ENCODE measurements at regions not wholly inside any gene's neighbourhood (a gene's known extent, or its start where the extent isn't known, plus 50 kb on each side); places are given as distances from the start of the nearest gene placed in this dataset.
"Not testable (repeated sequence)": the region's sequence is repeated elsewhere in the genome, so short reads cannot be mapped to it uniquely, and the experiment has no call there.

DNA sequence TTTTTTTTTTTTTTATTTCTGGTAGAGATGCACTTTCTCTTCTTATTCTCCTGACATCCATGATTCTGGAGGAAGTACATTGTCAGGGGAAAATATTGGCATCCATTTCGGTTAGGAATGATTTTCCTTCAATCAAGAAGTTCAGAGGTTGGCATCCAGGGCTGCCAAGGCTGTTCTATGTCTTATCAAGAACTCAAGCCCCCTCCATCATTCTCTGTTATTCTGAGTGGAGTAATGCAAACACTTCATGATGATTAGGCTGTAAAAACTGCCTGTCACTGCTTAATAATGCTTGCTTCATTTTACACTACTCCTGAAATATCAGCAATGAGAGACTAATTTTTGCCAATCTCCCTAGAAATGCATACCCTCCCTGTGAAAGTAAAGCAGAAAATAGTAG, 417.1 kb upstream of the NFIA start:
- DNase-seq (ENCODE audit: low spot score): no peak

DNA sequence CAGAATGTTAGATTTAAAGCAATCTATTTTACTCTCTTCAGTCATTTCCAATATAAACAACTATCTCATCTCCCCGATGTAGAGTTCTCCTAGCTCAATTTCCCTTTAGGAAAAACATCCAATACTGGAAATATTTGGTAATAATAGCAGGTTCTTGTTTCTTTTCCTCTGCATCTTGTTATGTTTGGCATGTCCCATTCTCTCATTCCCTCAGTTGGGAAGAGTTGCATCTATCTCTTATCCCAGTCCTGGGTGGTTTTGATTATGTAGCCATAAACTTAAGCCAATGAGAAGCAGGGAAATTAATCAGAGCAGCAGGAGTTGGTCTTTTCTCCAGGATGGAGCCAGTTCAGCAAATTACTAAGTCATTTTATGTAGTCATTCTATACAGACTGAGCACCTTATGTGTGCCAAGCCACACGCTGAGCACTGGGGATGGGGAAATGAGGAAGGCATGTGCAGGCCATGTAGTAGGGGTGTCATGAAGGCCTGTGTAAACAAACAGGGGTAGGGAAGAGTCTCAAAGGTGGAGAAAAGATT, 418.2 kb upstream of the NFIA start:
- DNase-seq (ENCODE audit: low spot score): no peak

DNA sequence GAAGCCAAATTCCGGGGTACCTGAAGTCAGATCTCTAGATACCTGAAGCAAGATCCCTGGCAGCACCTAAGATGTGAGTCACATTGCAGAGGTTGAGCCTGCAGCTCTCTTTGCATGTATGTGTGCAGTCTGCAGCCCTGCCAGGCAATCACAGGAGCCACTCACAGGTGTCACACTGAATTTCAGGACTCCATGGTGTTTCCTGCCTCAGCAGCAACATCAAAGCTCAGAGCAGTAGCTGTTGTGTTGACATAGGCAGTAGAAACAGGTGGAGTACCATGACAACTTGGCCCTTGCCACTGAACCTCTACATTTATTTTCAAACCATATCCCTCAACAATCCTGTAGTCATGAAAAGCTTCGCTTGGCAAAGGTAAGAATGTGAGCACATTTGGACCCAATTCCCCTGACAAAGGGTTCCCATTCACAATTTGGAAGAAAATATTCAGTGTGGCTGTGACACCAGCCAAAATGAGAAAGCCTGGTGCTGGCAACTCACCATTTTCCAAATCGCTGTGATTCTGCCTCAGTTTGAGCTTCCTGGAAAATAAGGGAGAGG, 419.8 kb upstream of the NFIA start:
- no peak for DNase-seq (ENCODE audit: low spot score)

DNA sequence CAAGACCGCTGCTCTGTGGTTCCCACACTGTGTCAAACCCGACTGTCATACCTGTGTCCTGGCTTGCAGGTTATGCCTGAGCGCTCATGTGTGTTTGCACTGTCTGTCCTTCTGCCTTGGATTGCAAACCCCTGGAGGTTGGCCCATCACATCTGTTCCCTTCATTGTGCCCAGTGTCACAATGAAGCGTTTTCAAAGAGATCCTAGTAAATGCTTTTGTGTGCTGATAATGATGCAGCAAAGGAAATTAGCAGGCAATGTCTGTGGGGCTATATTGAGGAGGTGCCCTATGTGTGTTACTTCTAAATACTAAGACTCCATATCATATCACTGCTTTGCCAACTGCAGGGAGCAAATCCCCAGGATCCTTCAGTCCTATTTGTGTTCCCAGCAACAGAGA, 424.4 kb upstream of the NFIA start:
- no peak for DNase-seq (ENCODE audit: low spot score)

DNA sequence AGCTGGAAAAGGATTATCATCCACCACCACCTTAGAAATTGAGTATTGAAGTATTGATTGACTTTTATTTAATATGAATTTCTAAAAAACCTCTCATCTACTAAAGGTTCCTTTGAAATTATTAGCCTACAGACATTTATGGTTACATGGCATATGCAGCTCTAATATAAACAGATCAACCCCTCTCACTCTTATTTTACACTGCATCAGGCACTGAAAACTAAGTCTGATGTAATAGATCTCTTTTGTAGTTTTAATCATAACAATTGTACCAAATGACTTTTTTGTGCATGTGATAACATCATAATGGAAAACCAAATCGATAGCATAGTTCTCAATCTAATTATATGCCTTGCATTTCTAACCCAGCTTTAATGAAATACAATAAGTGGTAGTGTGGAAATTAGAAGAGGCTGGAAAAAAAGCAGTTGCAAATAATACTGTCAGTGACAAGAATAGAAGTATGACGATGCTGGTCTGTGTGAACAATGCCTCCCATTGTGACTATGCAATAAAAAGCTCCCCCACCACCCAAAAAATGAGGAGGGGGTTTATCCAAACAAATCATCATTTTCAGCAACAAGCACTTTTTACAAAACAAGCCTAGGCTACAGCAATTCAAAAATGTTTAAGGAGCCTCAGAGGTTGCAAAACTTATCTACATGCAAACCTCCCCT, 426.5 kb upstream of the NFIA start:
- no peak for DNase-seq (ENCODE audit: low spot score)

DNA sequence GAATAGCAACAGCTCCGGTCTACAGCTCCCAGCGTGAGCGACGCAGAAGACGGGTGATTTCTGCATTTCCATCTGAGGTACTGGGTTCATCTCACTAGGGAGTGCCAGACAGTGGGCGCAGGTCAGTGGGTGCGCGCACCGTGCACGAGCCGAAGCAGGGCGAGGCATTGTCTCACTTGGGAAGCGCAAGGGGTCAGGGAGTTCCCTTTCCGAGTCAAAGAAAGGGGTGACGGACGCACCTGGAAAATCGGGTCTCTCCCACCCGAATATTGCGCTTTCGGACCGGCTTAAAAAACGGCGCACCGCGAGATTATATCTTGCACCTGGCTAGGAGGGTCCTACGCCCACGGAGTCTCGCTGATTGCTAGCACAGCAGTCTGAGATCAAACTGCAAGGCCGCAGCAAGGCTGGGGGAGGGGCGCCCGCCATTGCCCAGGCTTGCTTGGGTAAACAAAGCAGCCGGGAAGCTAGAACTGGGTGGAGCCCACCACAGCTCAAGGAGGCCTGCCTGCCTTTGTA, 442.3 kb upstream of the NFIA start:
- not testable (repeated sequence) for DNase-seq (ENCODE audit: low spot score)

DNA sequence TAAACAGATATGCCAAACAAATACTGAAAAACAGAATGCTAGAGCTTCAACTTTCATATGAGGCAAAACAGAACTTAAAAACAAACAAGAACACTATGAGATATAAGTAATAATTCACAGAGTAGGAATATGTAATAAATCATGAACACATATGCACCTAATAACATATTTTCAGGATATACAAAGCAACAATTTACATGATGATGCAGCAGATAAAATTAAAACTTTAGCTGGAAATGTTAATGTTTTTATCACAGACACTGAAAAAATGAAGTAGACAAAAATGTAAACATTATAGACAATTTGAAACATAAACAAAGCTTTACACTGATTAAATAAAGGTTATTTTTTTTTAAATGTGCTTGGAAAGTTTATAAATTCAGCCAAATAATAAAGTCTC, 443.1 kb upstream of the NFIA start:
- no peak for DNase-seq (ENCODE audit: low spot score)

DNA sequence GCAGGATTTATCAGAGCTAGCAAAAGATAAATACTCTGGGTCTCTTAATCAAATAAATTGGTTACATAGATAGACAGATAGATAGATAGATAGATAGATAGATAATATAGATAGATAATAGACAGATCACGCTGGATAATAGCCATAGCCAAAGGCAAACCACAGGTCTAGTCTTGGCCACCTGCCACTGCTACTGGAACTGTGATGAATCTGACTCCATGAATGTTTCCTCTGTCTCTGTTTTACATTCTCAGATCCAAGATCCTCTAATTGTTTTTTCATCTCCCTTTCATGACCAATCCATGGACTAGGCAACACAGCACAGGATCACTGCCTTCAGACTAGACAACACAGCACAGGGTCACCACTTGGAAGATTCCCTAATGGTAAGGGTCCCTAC, 444.7 kb upstream of the NFIA start:
- DNase-seq (ENCODE audit: low spot score): no peak

DNA sequence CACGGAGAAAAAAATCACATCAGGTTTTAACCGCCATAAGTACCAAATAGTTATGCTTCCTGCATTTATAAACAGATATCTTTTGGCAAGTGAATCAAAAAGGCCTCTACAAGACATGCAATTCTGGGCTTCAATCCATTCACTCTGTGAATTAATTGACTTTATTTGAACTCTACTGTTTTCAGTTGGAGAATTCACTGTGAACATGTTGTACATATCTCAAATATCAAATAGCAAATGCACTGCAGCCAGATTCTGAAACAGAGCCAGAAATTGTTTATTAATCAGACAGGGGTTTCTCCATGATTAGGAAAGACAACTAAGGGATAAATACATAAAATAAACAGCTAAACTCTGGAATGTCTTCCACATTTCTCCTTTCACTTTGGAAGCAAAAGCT, 445.4 kb upstream of the NFIA start:
- DNase-seq (ENCODE audit: low spot score): no peak

DNA sequence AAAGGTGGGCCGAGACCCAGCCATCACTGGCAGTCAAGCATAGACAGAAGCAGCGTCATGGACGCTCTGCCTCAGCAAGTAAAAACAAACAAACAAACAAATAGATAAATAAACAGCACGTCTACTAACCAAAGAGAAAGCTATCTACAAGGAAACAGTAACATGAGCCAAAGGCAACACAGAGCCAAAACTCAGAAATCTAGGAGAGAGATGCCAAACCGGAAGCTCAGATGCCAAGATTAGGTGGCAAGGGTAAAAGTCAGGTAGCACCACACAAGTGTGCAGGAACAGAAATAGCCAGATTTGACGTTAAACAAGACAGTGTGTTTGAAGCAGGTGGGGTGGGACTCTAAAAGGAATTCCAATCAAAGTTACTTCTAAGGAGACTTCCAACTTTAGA, 448.3 kb upstream of the NFIA start:
- DNase-seq (ENCODE audit: low spot score): no peak

DNA sequence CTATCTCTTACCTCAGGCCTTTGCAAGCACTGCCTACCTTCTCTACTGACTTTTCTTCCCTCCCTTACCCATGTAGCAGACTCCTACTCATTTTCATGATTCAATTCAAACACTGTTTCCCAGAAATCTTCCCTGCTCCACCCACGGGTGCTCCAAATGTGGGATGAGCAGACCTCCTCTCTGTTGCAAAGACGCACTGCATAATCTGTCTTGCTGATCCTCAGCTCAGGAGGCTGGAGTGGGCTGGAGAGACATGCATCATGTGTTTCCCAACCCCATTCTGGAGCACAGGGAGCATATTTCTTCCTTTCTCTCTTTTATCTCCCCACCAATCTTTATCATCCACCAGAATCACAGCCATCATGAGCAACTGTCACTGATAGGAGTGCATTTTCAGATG, 459.9 kb upstream of the NFIA start:
- DNase-seq (ENCODE audit: low spot score): no peak

DNA sequence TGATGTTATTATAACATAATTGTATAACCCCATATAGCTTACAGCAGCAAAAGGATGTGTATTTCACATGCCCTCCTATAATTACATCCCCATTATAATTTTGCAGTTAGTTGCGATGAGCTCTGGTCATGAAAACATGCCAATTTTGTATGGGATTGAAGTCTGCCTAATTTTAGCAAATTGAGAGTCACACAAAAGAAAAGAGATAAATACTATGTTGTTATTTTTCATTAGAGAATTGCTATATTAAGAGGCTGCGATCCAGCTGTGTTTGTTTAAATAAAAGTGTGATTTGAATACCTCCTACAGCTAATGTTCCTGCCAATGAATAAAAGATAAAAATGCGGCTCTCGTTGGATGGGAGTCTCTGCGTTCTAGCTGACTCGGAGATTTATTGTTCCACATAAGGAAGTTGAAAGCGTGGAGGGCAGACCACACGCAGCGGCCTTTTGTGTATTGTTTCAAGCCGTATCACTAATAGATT, 461.0 kb upstream of the NFIA start:
- DNase-seq (ENCODE audit: low spot score): no peak

DNA sequence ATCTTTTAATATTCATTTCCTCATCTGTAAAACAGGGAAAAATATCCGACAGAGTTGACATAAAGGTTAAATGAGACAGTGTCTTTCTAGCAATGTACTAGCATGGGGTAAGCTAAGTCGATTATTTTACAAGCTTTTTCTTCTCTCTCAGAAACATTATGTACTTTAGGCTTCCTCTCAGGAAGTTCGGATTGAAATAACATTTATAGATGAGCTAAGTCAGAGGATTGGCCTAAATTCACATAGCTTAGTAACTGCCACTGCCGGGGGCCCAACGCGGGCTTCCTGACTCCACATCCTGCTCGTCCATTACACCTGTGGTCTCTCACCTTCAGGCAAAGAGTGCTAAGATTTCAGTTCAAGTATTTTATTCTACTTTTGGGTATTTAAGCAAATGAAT, 462.3 kb upstream of the NFIA start:
- DNase-seq (ENCODE audit: low spot score): no peak

DNA sequence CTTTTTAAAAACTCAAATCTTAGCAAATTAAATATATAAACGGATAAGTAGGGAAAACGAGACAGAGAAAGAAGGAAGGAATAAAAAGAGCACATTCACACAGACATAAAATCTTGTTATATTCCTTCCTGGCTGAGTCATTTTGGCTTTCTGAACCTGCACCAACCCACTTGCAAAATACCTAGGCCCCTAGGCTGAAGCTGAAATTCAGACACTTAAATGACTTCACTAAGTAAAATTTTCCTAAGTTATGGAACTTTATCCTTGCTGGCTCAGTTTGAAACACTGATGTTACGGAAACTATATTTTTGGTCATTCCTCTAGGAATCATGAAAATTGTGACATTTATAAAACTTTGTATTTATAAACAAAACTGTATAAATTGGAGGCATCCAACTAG, 462.8 kb upstream of the NFIA start:
- no peak for DNase-seq (ENCODE audit: low spot score)

DNA sequence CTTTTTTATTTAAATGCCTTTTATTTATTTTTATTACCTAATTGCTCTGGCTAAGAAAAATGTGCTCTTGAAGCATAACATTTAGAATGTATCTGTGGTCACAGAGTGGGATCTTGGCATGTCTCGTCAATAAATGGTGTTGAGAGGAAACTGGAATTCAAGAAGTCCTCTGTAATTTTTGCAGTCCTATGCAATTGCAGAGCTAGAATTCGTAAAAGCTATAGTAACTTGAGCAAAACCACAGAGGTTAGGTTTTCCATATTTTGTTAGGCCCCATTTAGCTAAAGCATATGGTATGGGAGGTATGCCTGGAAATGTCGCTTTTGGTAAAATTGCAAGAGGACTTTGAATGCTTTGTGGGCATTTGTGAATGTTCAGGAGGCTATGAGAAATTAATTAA, 466.7 kb upstream of the NFIA start:
- no peak for DNase-seq (ENCODE audit: low spot score)

DNA sequence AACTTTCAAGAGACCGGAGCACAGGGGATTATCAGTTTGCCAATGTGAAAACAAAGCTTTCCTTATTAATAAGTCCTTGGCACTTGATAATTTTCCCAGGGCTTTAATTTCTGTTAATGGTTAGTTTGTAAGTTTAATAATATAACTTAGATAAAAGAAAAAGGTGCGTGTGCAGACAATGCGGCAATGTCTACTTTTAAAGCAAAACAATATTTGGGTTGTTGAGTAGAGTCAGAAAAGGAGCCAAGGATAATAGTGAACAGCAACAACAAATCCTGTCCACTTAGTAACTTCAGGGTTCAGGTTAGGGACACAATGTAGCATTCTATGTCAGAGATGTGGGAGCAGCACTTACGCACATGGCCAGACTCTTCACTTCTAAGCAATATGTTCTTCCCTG, 469.6 kb upstream of the NFIA start:
- no peak for DNase-seq (ENCODE audit: low spot score)

DNA sequence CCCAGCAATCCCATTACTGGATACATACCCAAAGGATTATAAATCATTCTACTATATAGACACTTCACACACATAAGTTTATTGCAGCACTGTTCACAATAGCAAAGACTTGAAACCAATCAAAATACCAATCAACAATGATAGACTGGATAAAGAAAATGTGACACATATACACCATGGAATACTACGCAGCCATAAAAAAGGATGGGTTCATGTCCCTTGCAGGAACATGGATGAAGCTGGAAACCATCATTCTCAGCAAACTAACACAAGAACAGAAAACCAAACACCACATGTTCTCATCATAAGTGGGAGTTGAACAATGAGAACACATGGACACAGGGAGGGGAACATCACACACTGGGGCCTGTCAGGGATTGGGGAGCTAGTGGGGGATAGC, 475.4 kb upstream of the NFIA start:
- not testable (repeated sequence) for DNase-seq (ENCODE audit: low spot score)

DNA sequence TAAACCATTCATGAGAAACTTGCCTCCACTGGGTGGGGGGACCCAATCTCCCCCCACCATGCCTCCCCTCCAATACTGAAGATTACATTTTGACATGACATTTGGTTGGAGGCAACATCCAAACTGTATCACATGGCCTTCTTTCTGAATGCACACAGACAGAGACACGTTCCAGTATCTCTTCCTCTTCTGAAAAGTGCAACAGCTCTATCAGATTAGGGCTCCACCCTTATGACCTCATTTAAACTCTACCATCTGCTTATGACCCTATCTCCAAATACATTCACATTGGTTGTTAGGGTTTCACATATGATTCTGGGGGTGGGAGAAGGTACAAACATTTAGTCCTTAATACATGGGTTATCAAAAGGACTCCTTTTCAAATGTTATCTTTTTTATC, 481.8 kb upstream of the NFIA start:
- DNase-seq (ENCODE audit: low spot score): no peak

DNA sequence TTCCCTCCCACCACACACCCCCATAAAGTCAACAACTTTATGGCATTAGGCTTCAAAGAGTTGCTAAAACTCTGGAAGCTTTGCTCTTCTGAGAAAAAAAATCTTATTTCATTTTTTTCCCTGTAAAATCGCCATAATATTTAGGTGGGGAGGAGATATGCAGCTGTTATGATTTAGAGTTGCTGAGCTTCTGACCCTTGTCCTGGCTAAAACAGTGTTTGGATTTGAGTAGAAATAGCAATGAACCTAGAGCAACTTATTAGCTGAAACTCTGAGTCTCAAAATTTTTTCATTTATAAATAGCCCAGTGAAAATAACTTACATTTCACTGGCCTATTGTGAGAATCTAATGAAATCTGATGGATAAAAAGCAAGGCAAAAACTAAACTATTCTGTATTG, 482.8 kb upstream of the NFIA start:
- no peak for DNase-seq (ENCODE audit: low spot score)

DNA sequence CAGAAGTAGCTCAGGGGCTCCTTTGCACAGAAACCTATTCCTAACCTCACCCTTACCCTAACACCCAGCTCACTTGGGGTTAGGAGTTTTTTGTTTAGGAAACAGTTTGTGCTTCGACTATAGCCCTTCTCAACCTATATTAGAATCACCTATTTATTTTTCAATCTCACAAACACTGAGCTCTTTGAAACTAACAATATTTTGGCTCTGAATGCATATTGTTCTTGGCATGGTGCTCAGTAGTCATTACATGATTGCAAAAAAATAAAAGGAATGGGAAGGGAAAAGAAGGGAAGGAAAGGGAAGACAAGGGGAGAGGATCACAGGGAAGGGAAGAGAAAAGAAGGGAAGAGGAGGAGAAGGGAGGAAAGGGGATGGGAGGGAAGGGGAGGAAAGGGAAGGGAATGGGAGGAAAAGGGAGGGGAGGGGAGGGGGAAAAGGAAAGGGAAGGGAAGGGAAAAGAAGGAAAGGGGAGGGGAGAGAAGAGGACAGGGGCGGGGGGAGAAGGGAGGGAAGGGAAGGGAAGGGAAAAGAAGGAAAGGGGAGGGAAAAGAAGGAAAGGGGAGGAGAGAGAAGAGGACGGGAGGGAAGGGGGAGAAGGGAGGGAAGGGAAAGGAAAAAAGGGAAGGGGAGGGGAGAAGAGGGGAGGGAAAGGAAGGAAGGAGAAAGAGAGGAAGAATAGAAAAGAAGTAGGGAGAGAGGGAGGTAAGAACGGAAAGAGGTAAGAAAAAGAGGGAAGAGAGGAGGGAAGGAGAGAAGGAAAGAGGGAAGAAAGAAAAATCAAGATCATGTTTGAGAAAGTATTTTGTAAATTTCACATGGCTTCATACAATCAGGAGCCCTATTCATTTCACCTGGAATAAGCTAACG, 484.1 kb upstream of the NFIA start:
- DNase-seq (ENCODE audit: low spot score): no peak

DNA sequence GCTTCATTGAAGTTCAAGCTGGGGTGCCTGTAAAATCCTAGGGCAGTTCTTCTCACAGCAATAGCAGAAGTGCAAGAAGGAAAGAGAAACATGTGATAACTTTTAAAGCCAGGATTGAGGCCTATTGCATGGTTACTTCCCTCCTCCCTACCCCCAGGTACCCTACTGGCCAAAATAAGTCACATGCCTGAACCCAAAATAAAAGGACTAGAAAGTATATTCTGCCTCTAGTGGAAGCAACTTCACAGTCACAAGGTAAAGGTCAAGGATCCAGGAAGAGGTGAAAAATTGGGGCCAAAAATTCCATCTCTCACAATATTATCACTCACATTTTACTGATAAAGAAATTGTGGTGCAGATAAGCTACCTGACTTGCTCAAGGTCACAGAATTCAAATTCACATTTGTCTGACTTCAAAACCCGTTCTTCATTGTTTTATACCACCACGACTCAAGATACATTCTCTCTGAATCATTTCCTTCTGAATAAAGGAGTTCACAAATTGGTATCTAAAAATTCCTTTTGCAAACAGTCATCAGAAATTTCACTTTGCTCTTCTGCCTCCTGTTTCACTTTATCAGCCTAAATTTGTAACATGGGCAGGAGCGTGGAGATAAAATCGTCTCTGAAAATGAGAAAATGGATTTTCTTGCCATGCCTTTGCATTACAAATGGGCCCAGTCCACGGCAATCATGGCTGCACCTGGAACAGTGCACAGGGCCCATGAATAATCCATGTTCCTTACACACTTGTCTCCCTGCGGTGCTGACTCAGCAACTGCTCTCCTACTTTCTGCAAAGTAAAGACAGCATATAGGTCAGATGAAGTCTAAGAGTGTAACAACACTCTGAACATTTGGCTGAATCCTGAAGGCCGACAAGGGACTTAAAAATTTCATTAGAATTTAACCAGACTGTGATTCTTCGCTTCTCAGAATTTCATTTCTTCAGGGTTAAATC, 485.3 kb upstream of the NFIA start:
- DNase-seq (ENCODE audit: low spot score): peak; percentile 20

Data from A172 (cell line).